HepG2 (cell line): ENCODE measurements at regions not wholly inside any gene's neighbourhood (a gene's known extent, or its start where the extent isn't known, plus 50 kb on each side); places are given as distances from the start of the nearest gene placed in this dataset.

ENCODE experiments used
- ATAC-seq: fragments of 200-7000 bp; cut with Tn5 transposase; 3 replicates; pipeline ENCODE4 v1.9.1; 2020; ENCODE audit warnings: mild to moderate bottlenecking, moderate library complexity
- BruUV-seq: library from RNA; stranded (reverse); fragments of 400-500 nt; replicated peaks from 2 replicates; lab custom pipeline; 2021; lab: Mats Ljungman, UMichigan
- CTCF ChIA-PET: fragments of 300-600 bp; formaldehyde crosslinking; extraction: SDS; loops from one replicate; lab custom pipeline; 2021; ENCODE audit warnings: low total read pairs, inconsistent platforms, low intra/inter-chr PET ratio; lab: Yijun Ruan, JAX
- POLR2A ChIA-PET: fragments of 350-600 bp; sonication (Branson Sonifier 250); formaldehyde crosslinking; loops from one replicate; lab custom pipeline; 2020; ENCODE audit warnings: antibody characterized with exemption, inconsistent platforms; lab: Yijun Ruan, JAX
- DNase-seq: peaks from one replicate; pipeline ENCODE4 v3.0.0-alpha.2; 2015; ENCODE audit warnings: low spot score
- FAIRE-seq: peaks from 3 replicates; lab custom pipeline; 2011; peaks lifted over from hg19 to GRCh38; lab: Jason Lieb, UNC
- H2AFZ ChIP-seq: one replicate; pipeline ENCODE4 v1.6.1; 2011; ENCODE audit warnings: low read length, inconsistent platforms
- H3K27ac ChIP-seq: fragments of 300-600 bp; 3 replicates; pipeline ENCODE4 v1.8.0; 2011; ENCODE audit warnings: mixed run types, mild to moderate bottlenecking, mixed read lengths, low read length, inconsistent platforms; ENCODE audit not compliant: insufficient read depth; ENCODE audit errors: extremely low read length
- H3K27me3 ChIP-seq, 2 experiments: fragments of 200-600 bp in 1 of 2; 2 replicates in 1 of 2; 3 replicates in 1 of 2; pipeline versions ENCODE4 v1.6.0 to v1.8.0; 2011; ENCODE audit warnings: low read length in 2 of 2, mild to moderate bottlenecking in 2 of 2, moderate library complexity in 2 of 2, inconsistent platforms in 1 of 2; ENCODE audit not compliant: insufficient read depth in 2 of 2, control insufficient read depth in 1 of 2
- H3K36me3 ChIP-seq, 2 experiments: fragments of 200-600 bp in 1 of 2; replicated peaks in 1 of 2; 2 replicates in 1 of 2; 3 replicates in 1 of 2; pipeline versions ENCODE4 v1.5.1 to v1.8.0; 2011; ENCODE audit warnings: low read length in 2 of 2, inconsistent platforms in 1 of 2; ENCODE audit not compliant: insufficient read depth in 2 of 2, control insufficient read depth in 1 of 2
- H3K4me1 ChIP-seq: 2 replicates; pipeline ENCODE4 v1.5.1; 2012; ENCODE audit warnings: low read length, inconsistent platforms; ENCODE audit not compliant: insufficient read depth
- H3K4me2 ChIP-seq: 2 replicates; pipeline ENCODE4 v1.6.0; 2011; ENCODE audit warnings: low read depth, low read length, inconsistent platforms
- H3K4me3 ChIP-seq, 3 experiments: fragments of 200-600 bp in 1 of 3; sonication (generic), shearing (Covaris generic) in 1 of 3; replicated peaks in 1 of 3; 2 replicates each; pipeline ENCODE4 v1.5.1; 2011 to 2016; ENCODE audit warnings: low read length in 3 of 3, inconsistent platforms in 2 of 3, low read depth in 2 of 3, mild to moderate bottlenecking in 2 of 3, control low read depth in 1 of 3, mixed read lengths in 1 of 3; ENCODE audit not compliant: insufficient read depth in 1 of 3
- H3K79me2 ChIP-seq: one replicate; pipeline ENCODE4 v1.6.1; 2011; ENCODE audit warnings: low read length, inconsistent platforms; ENCODE audit not compliant: insufficient read depth
- H3K9ac ChIP-seq: 2 replicates; pipeline ENCODE4 v1.6.0; 2011; ENCODE audit warnings: mild to moderate bottlenecking, low read depth, low read length, inconsistent platforms; ENCODE audit not compliant: insufficient read depth
- H3K9me3 ChIP-seq: 2 replicates; pipeline ENCODE4 v1.5.1; 2012; ENCODE audit warnings: mild to moderate bottlenecking, low read length
- H4K20me1 ChIP-seq: 2 replicates; pipeline ENCODE4 v1.6.0; 2011; ENCODE audit warnings: inconsistent platforms, mild to moderate bottlenecking, low read length, moderate library complexity; ENCODE audit not compliant: insufficient read depth
- FOXA3 ChIP-seq: IDR thresholded peaks from 2 replicates; pipeline ENCODE4 v1.6.1; 2016; ENCODE audit warnings: missing genetic modification reagents, missing compliant biosample characterization
- PAX8 ChIP-seq: sonication (generic); formaldehyde crosslinking; IDR thresholded peaks from 2 replicates; pipeline ENCODE4 v1.8.0; 2022; ENCODE audit warnings: mild to moderate bottlenecking, missing genetic modification reagents, borderline replicate concordance
- PRMT3 ChIP-seq: sonication (generic); formaldehyde crosslinking; IDR thresholded peaks from 2 replicates; pipeline ENCODE4 v1.8.1; 2022; ENCODE audit warnings: low read depth, mild to moderate bottlenecking, moderate library complexity, missing genetic modification reagents, borderline replicate concordance
- SUZ12 ChIP-seq: fragments of 150-350 bp; IDR thresholded peaks from 2 replicates; pipeline ENCODE4 v1.6.1; 2014; ENCODE audit warnings: low read depth, low read length
- TGIF2 ChIP-seq: IDR thresholded peaks from 2 replicates; pipeline ENCODE4 v1.6.1; 2016; ENCODE audit warnings: control low read depth, missing compliant biosample characterization
- THAP9 ChIP-seq: sonication (generic); formaldehyde crosslinking; IDR thresholded peaks from 2 replicates; pipeline ENCODE4; 2020; ENCODE audit warnings: missing genetic modification reagents, mild to moderate bottlenecking, borderline replicate concordance
- ZHX1 ChIP-seq: sonication (generic); formaldehyde crosslinking; IDR thresholded peaks from 2 replicates; pipeline ENCODE4 v1.8.1; 2022; ENCODE audit warnings: low read depth, mild to moderate bottlenecking, missing genetic modification reagents
- ZKSCAN1 ChIP-seq: fragments of 150-350 bp; IDR thresholded peaks from 2 replicates; pipeline ENCODE4 v1.6.1; 2014; ENCODE audit warnings: low read length
- ZNF280D ChIP-seq: sonication (generic); formaldehyde crosslinking; IDR thresholded peaks from 2 replicates; pipeline ENCODE4 v1.5.1; 2020; ENCODE audit warnings: mild to moderate bottlenecking, missing genetic modification reagents
- ZNF563 ChIP-seq: sonication (generic); formaldehyde crosslinking; IDR thresholded peaks from 2 replicates; pipeline ENCODE4 v1.8.0; 2022; ENCODE audit warnings: mild to moderate bottlenecking, moderate library complexity, missing genetic modification reagents
- ZNF609 ChIP-seq: sonication (generic); formaldehyde crosslinking; IDR thresholded peaks from 2 replicates; pipeline ENCODE4 v1.4.0; 2020; ENCODE audit warnings: mild to moderate bottlenecking, missing genetic modification reagents, borderline replicate concordance
- in situ Hi-C: cut with HindIII; loops from 2 replicates; pipeline ENCODE4 v1.10.0; 2017; ENCODE audit warnings: low pct_unique_long_range_greater_than_20kb; ENCODE audit not compliant: extremely low pct_ligation_motif_present
- intact Hi-C: fragments of 100-400 bp; cut with micrococcal nuclease; formaldehyde crosslinking; loops from one replicate; pipeline ENCODE4 v1.10.0; 2022; ENCODE audit not compliant: unreplicated experiment

- CTCF ChIA-PET = no interaction called here
- H3K27ac ChIP-seq = no peak overlapping the region
- ATAC-seq (no peak), FAIRE-seq (no peak), DNase-seq (no peak)
- intact Hi-C loops = no loop called here
- H3K4me2 ChIP-seq = no peak overlapping the region
- H3K27me3 ChIP-seq = no peaks in the 10 kb centered on the region
- no peaks in the 10 kb centered on the region for H4K20me1 ChIP-seq
- POLR2A ChIA-PET = no interaction called here
- H3K4me1 ChIP-seq = no peaks in the 10 kb centered on the region
- in situ Hi-C loops = no loop called here
- peaks cover 70% of the 10 kb centered on the region for H3K9me3 ChIP-seq
- no peak overlapping the region for H3K9ac ChIP-seq
- H2AFZ ChIP-seq = no peak overlapping the region
- no peaks in the 10 kb centered on the region for H3K36me3 ChIP-seq
- no peak overlapping the region for H3K4me3 ChIP-seq
- no TSS peak for BruUV-seq
- no peaks in the 10 kb centered on the region for H3K79me2 ChIP-seq
- TF ChIP-seq TGIF2 (CRISPR knock-in tag) (no peak), ZHX1 (CRISPR knock-in tag) (no peak), ZNF280D (CRISPR knock-in tag) (no peak), PRMT3 (CRISPR knock-in tag) (no peak), THAP9 (no peak), SUZ12 (no peak), PAX8 (CRISPR knock-in tag) (no peak), ZKSCAN1 (no peak), ZNF563 (no peak), ZNF609 (CRISPR knock-in tag) (no peak), FOXA3 (CRISPR knock-in tag) (no peak)
These were observed 134.6 kb upstream of the PDHA2 start for GRCh38 chr4:95705323-95705722.
